Astrocyte (in vitro differentiated cells and primary cell): ENCODE measurements at regions not wholly inside any gene's neighbourhood (a gene's known extent, or its start where the extent isn't known, plus 50 kb on each side); places are given as distances from the start of the nearest gene placed in this dataset.

Source experiments
- CTCF ChIP-seq: IDR thresholded peaks from 2 replicates; pipeline ENCODE4 v1.5.1; 2011; ENCODE audit warnings: low read depth, mild to moderate bottlenecking, inconsistent platforms, low read length, moderate library complexity; ENCODE audit not compliant: insufficient read depth
- EZH2 ChIP-seq: IDR thresholded peaks from 2 replicates; pipeline ENCODE4 v1.6.1; 2012; ENCODE audit warnings: mild to moderate bottlenecking, low read length, inconsistent platforms; ENCODE audit not compliant: insufficient read depth

DNA sequence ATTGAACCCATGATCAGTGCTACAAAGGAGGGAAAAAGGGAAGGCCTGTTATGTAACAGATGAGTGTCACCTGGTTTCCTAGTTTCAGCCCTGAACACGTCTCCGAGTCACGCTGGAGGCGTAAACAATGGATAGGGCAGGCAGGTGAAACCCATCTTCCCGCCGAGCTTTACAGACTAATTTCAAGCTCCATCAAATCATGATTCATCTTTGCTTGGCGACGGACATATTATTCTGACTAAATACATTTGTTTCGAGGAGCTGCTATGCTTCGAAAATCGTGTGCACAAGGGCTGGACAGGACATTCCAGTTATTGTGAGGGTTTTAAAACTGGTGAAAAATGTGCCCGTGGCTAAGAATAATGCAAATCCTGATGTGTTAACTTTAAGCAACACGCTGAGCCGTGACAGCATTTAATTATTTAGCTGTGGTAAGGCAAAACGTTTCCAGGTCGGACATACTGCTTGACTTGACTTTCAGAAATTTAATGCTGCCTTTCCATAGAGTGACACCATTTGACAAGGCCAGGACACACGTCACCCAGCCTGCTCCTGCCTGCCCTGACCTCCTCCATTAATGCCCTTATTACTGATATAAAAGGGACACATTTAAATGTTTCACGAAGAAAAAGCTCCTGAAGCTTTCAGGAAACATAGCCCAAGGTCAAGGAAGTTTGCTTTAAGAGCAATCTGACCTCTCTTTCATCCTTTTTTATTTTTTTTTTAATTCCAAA lies 1203.5 kb upstream of the TMEM132C start:
- no peak for TF ChIP-seq CTCF
- no peak for TF ChIP-seq EZH2
